K562 (cell line): ENCODE measurements at regions not wholly inside any gene's neighbourhood (a gene's known extent, or its start where the extent isn't known, plus 50 kb on each side); places are given as distances from the start of the nearest gene placed in this dataset.

ENCODE experiments used
- ATAC-seq: fragments of 200-7000 bp; cut with Tn5 transposase; 3 replicates; pipeline ENCODE4 v1.9.1; 2020; ENCODE audit warnings: moderate library complexity
- BruUV-seq: library from RNA; stranded (reverse); fragments of 400-500 nt; replicated peaks from 2 replicates; lab custom pipeline; 2021; lab: Mats Ljungman, UMichigan
- CTCF ChIA-PET: fragments of 300-600 bp; formaldehyde crosslinking; extraction: SDS; loops from one replicate; lab custom pipeline; 2021; ENCODE audit warnings: low intra/inter-chr PET ratio; lab: Yijun Ruan, JAX
- POLR2A ChIA-PET: fragments of 300-600, 350-650 bp; sonication (Branson Sonifier 250); formaldehyde crosslinking; extraction: SDS; loops from one replicate; lab custom pipeline; 2021; ENCODE audit warnings: antibody characterized with exemption, inconsistent platforms; lab: Yijun Ruan, JAX
- DNase-seq, 4 experiments: peaks; one replicate each; pipeline versions ENCODE4 v3.0.0 to v3.0.0-alpha.2; 2011 to 2018; ENCODE audit warnings: low spot score in 3 of 4, mixed read lengths in 3 of 4; ENCODE audit errors: extremely low read depth in 1 of 4
- FAIRE-seq: peaks from 2 replicates; lab custom pipeline; 2011; peaks lifted over from hg19 to GRCh38; lab: Jason Lieb, UNC
- H2AFZ ChIP-seq: 2 replicates; pipeline ENCODE4 v1.6.0; 2011; ENCODE audit warnings: low read depth, low read length, control low read depth, inconsistent platforms
- H3K27ac ChIP-seq: fragments of 200-600 bp; 3 replicates; pipeline ENCODE4 v1.8.0; 2011; ENCODE audit warnings: low read depth, mild to moderate bottlenecking, control low read depth, inconsistent platforms, low read length, moderate library complexity, mixed read lengths; ENCODE audit errors: extremely low read depth
- H3K27me3 ChIP-seq, 2 experiments: fragments of 300-600 bp in 1 of 2; 2 replicates in 1 of 2; 3 replicates in 1 of 2; pipeline versions ENCODE4 v1.6.0 to v1.8.0; 2011; ENCODE audit warnings: inconsistent platforms in 2 of 2, low read length in 2 of 2, mild to moderate bottlenecking in 1 of 2, mixed read lengths in 1 of 2, moderate library complexity in 1 of 2; ENCODE audit not compliant: control insufficient read depth in 2 of 2, insufficient read depth in 2 of 2
- H3K36me3 ChIP-seq: fragments of 300-600 bp; 3 replicates; pipeline ENCODE4 v1.8.0; 2011; ENCODE audit warnings: mild to moderate bottlenecking, low read length, inconsistent platforms; ENCODE audit not compliant: control insufficient read depth, insufficient read depth
- H3K4me1 ChIP-seq, 2 experiments: fragments of 200-600 bp in 1 of 2; replicated peaks in 1 of 2; 2 replicates in 1 of 2; 3 replicates in 1 of 2; pipeline versions ENCODE4 v1.5.1 to v1.8.0; 2011; ENCODE audit warnings: inconsistent platforms in 2 of 2, low read length in 2 of 2, mild to moderate bottlenecking in 1 of 2, mixed read lengths in 1 of 2, moderate library complexity in 1 of 2; ENCODE audit not compliant: control insufficient read depth in 2 of 2, insufficient read depth in 2 of 2
- H3K4me2 ChIP-seq: 2 replicates; pipeline ENCODE4 v1.6.1; 2011; ENCODE audit warnings: low read length, control low read depth, inconsistent platforms, mixed read lengths; ENCODE audit not compliant: insufficient read depth
- H3K4me3 ChIP-seq: fragments of 200-600 bp; sonication (generic), shearing (Covaris generic); 2 replicates; pipeline ENCODE4 v1.5.1; 2016; ENCODE audit warnings: control low read depth, inconsistent platforms
- H3K79me2 ChIP-seq: fragments of 200-600 bp; 3 replicates; pipeline ENCODE4 v1.8.0; 2011; ENCODE audit warnings: low read length, inconsistent platforms; ENCODE audit not compliant: control insufficient read depth, insufficient read depth
- H3K9ac ChIP-seq, 2 experiments: 2 replicates each; pipeline versions ENCODE4 v1.6.0 to v1.6.1; 2011; ENCODE audit warnings: low read depth in 2 of 2, low read length in 2 of 2, control low read depth in 1 of 2, inconsistent platforms in 1 of 2, mild to moderate bottlenecking in 1 of 2, mixed read lengths in 1 of 2; ENCODE audit not compliant: insufficient read depth in 1 of 2
- H3K9me1 ChIP-seq: one replicate; pipeline ENCODE4 v1.6.0; 2011; ENCODE audit warnings: inconsistent platforms, mild to moderate bottlenecking, low read length, moderate library complexity; ENCODE audit not compliant: control insufficient read depth, insufficient read depth
- H3K9me3 ChIP-seq: replicated peaks from 2 replicates; pipeline ENCODE4 v1.5.1; 2011; ENCODE audit warnings: low read depth, low read length, inconsistent platforms; ENCODE audit not compliant: control insufficient read depth, insufficient read depth
- H4K20me1 ChIP-seq: replicated peaks from 2 replicates; pipeline ENCODE4 v1.6.1; 2011; ENCODE audit warnings: low read length, inconsistent platforms, mixed read lengths; ENCODE audit not compliant: control insufficient read depth, insufficient read depth
- BRD4 ChIP-seq: fragments of 200-600 bp; sonication (generic); IDR thresholded peaks from 2 replicates; pipeline ENCODE4 v1.6.1; 2017; ENCODE audit warnings: inconsistent platforms
- CBFB ChIP-seq: sonication (generic); formaldehyde crosslinking; IDR thresholded peaks from 2 replicates; pipeline ENCODE4 v1.4.0; 2020; ENCODE audit warnings: mild to moderate bottlenecking, missing genetic modification reagents
- KDM1A ChIP-seq, 2 experiments: fragments of 450-650 bp; IDR thresholded peaks; 2 replicates each; pipeline ENCODE4 v1.6.1; 2016; ENCODE audit warnings: mild to moderate bottlenecking in 2 of 2
- PBX2 ChIP-seq, 2 experiments: IDR thresholded peaks in 1 of 2; conservative IDR thresholded peaks in 1 of 2; 2 replicates each; pipeline ENCODE4 v1.6.1; 2016; ENCODE audit warnings: low read depth in 2 of 2, mild to moderate bottlenecking in 1 of 2, missing compliant biosample characterization in 1 of 2, missing genetic modification characterization in 1 of 2, moderate library complexity in 1 of 2
- TFE3 ChIP-seq: fragments of 450-650 bp; formaldehyde crosslinking; IDR thresholded peaks from 2 replicates; pipeline ENCODE4 v1.4.0; 2020; ENCODE audit warnings: mild to moderate bottlenecking, mixed read lengths
- THAP7 ChIP-seq: fragments of 250-450 bp; sonication (Bioruptor Pico); IDR thresholded peaks from 2 replicates; pipeline ENCODE4 v1.5.0; 2021
- XRCC4 ChIP-seq: IDR thresholded peaks from one replicate; pipeline ENCODE4 v1.6.1; 2011; ENCODE audit not compliant: insufficient read depth, insufficient read length; ENCODE audit errors: extremely low read depth
- ZBTB49 ChIP-seq: sonication (generic); formaldehyde crosslinking; IDR thresholded peaks from 2 replicates; pipeline ENCODE4 v1.8.0; 2022; ENCODE audit warnings: missing genetic modification reagents, mild to moderate bottlenecking, borderline replicate concordance
- ZSCAN29 ChIP-seq: fragments of 450-650 bp; IDR thresholded peaks from 2 replicates; pipeline ENCODE4 v1.6.1; 2017
- in situ Hi-C: fragments of 300-500 bp; cut with MboI; formaldehyde crosslinking; loops from 4 replicates; pipeline ENCODE4 v1.15.0; 2018; ENCODE audit warnings: inconsistent platforms, mixed read lengths
- intact Hi-C: fragments of 100-400 bp; cut with micrococcal nuclease; formaldehyde crosslinking; loops from 2 replicates; pipeline ENCODE4 v1.14.2; 2022

GRCh38 chr5:97844797-97845196 lies 661.8 kb upstream of the RIOK2 start (continued):
- TF ChIP-seq PBX2 (CRISPR knock-in tag; IDR thresholded peaks at IDR 0.05; ENCODE audit: low read depth) = no peak
- no peak for TF ChIP-seq PBX2 (tag; conservative IDR thresholded peaks at IDR 0.05; ENCODE audit: low read depth)
- TF ChIP-seq BRD4 = no peak
- TF ChIP-seq THAP7 (CRISPR knock-in tag) = no peak
- no peak for TF ChIP-seq XRCC4

GRCh38 chr5:97846643-97847042 lies 663.6 kb upstream of the RIOK2 start:
- H4K20me1 ChIP-seq = no peaks in the 10 kb centered on the region
- no peak for FAIRE-seq

More at GRCh38 chr5:97846643-97847042, 663.6 kb upstream of the RIOK2 start:
- Histone ChIP-seq H3K4me2 (no peak overlapping the region), H3K27me3 (no peaks in the 10 kb centered on the region), H3K4me3 (no peak overlapping the region), H3K79me2 (no peaks in the 10 kb centered on the region), H3K4me1 (no peaks in the 10 kb centered on the region), H3K36me3 (no peaks in the 10 kb centered on the region), H3K9me3 (no peaks in the 10 kb centered on the region), H3K27ac (no peak overlapping the region), H3K9ac (no peak overlapping the region), H3K9me1 (no peaks in the 10 kb centered on the region), H2AFZ (no peak overlapping the region)
- TF ChIP-seq KDM1A (IDR thresholded peaks at IDR 0.05) = no peak
- TF ChIP-seq CBFB (CRISPR knock-in tag) = no peak
- no peak for TF ChIP-seq ZBTB49 (CRISPR knock-in tag)
- TF ChIP-seq ZSCAN29 = no peak
- peak; percentile 37 for TF ChIP-seq TFE3 (CRISPR knock-in tag)
- intact Hi-C loops (no loop called here), in situ Hi-C loops (no loop called here)
- ChIA-PET POLR2A (no interaction called here), CTCF (no interaction called here)
- ATAC-seq (no peak), DNase-seq (no peak)
- BruUV-seq = no TSS peak
